Medulla oblongata (tissue), 1 donor: ENCODE measurements at regions not wholly inside any gene's neighbourhood (a gene's known extent, or its start where the extent isn't known, plus 50 kb on each side); places are given as distances from the start of the nearest gene placed in this dataset.
"Not testable (repeated sequence)": the region's sequence is repeated elsewhere in the genome, so short reads cannot be mapped to it uniquely, and the experiment has no call there.

Experiments used
- DNase-seq: peaks from one replicate; pipeline ENCODE4 v3.0.0-alpha.2; 2015; ENCODE audit errors: extremely low spot score

GRCh38 chr4:188282471-188283232, 143.4 kb downstream of the TRIML1 start:
- no peak for DNase-seq

GRCh38 chr4:188287169-188287894, 148.1 kb downstream of the TRIML1 start:
- no peak for DNase-seq

- no peak for DNase-seq
Observed at GRCh38 chr4:188289531-188290125, 150.4 kb downstream of the TRIML1 start.

- DNase-seq: no peak
Observed at GRCh38 chr4:188295899-188296298, 156.7 kb downstream of the TRIML1 start.

GRCh38 chr4:188296331-188296730, 157.1 kb downstream of the TRIML1 start:
- DNase-seq: no peak

GRCh38 chr4:188297873-188298272, 158.6 kb downstream of the TRIML1 start:
- no peak for DNase-seq

- DNase-seq: no peak
Observed at GRCh38 chr4:188299161-188299560, 159.9 kb downstream of the TRIML1 start.

GRCh38 chr4:188300385-188300784, 161.1 kb downstream of the TRIML1 start:
- DNase-seq: no peak

GRCh38 chr4:188305690-188306089, 166.4 kb downstream of the TRIML1 start:
- DNase-seq: no peak

GRCh38 chr4:188307591-188307990, 168.3 kb downstream of the TRIML1 start:
- no peak for DNase-seq

- DNase-seq: no peak
Observed at GRCh38 chr4:188308142-188308541, 168.9 kb downstream of the TRIML1 start.

- DNase-seq: no peak
Observed at GRCh38 chr4:188316391-188316790, 177.2 kb downstream of the TRIML1 start.

GRCh38 chr4:188328966-188329365, 189.7 kb downstream of the TRIML1 start:
- DNase-seq: no peak

- no peak for DNase-seq
Observed at GRCh38 chr4:188329521-188329920, 190.3 kb downstream of the TRIML1 start.

GRCh38 chr4:188332265-188332664, 193.0 kb downstream of the TRIML1 start:
- no peak for DNase-seq

- no peak for DNase-seq
Observed at GRCh38 chr4:188336891-188337290, 197.7 kb downstream of the TRIML1 start.

GRCh38 chr4:188341428-188341827, 202.2 kb downstream of the TRIML1 start:
- DNase-seq: no peak

GRCh38 chr4:188346171-188346809, 207.0 kb downstream of the TRIML1 start:
- no peak for DNase-seq

GRCh38 chr4:188347339-188347738, 208.1 kb downstream of the TRIML1 start:
- no peak for DNase-seq

GRCh38 chr4:188349569-188349968, 210.3 kb downstream of the TRIML1 start:
- not testable (repeated sequence) for DNase-seq

GRCh38 chr4:188363196-188363595, 224.0 kb downstream of the TRIML1 start:
- no peak for DNase-seq

- DNase-seq: no peak
Observed at GRCh38 chr4:188370777-188371176, 231.5 kb downstream of the TRIML1 start.
